ENCODE measurements at regions not wholly inside any gene's neighbourhood (a gene's known extent, or its start where the extent isn't known, plus 50 kb on each side); places are given as distances from the start of the nearest gene placed in this dataset.

GRCh38 chr2:107322416-107322815 is 436.4 kb upstream of the ST6GAL2 start:
- H3K4me3 ChIP-seq (ENCODE audit: low read length) = no peak overlapping the region
- no peak overlapping the region for H3K4me2 ChIP-seq (ENCODE audit: low read length)
- H3K4me1 ChIP-seq (ENCODE audit: control insufficient read depth, low read length) = no peaks in the 10 kb centered on the region
- H3K27ac ChIP-seq (ENCODE audit: low read depth, low read length) = no peak overlapping the region
- H4K20me1 ChIP-seq (ENCODE audit: control insufficient read depth, insufficient read depth, low read depth, low read length) = no peaks in the 10 kb centered on the region
- H3K36me3 ChIP-seq (ENCODE audit: control insufficient read depth, low read length) = no peaks in the 10 kb centered on the region
- no peaks in the 10 kb centered on the region for H3F3A ChIP-seq (ENCODE audit: control insufficient read depth, insufficient read depth)
- TF ChIP-seq EZH2phosphoT487 (IDR thresholded peaks at IDR 0.05; ENCODE audit: borderline replicate concordance, low read length) = no peak
- no peak for TF ChIP-seq CTCF (IDR thresholded peaks at IDR 0.05; ENCODE audit: low read depth, low read length, poor library complexity, severe bottlenecking)
- H3K27me3 ChIP-seq (ENCODE audit: control insufficient read depth, low read length) = no peaks in the 10 kb centered on the region
- no peaks in the 10 kb centered on the region for H3K79me2 ChIP-seq (ENCODE audit: control insufficient read depth, low read length)
- H3K9me2 ChIP-seq (replicated peaks; ENCODE audit: control insufficient read depth, low read length) = no peaks in the 10 kb centered on the region
- no peaks in the 10 kb centered on the region for H3K9me3 ChIP-seq (ENCODE audit: control insufficient read depth, insufficient read depth, low read length)

GRCh38 chr2:107323946-107324565 is 438.1 kb upstream of the ST6GAL2 start:
- no peak overlapping the region for H3K4me3 ChIP-seq (ENCODE audit: low read length)
- TF ChIP-seq EZH2phosphoT487 (IDR thresholded peaks at IDR 0.05; ENCODE audit: borderline replicate concordance, low read length) (no peak), CTCF (IDR thresholded peaks at IDR 0.05; ENCODE audit: low read depth, low read length, poor library complexity, severe bottlenecking) (no peak)

GRCh38 chr2:107325981-107326786 is 440.2 kb upstream of the ST6GAL2 start:
- TF ChIP-seq EZH2phosphoT487 (IDR thresholded peaks at IDR 0.05; ENCODE audit: borderline replicate concordance, low read length) = no peak
- TF ChIP-seq CTCF (IDR thresholded peaks at IDR 0.05; ENCODE audit: low read depth, low read length, poor library complexity, severe bottlenecking) = no peak
- Histone ChIP-seq H3K9me3 (ENCODE audit: control insufficient read depth, insufficient read depth, low read length) (no peaks in the 10 kb centered on the region; the same call in 1 of the 2 replicates), H4K20me1 (ENCODE audit: control insufficient read depth, insufficient read depth, low read depth, low read length) (no peaks in the 10 kb centered on the region), H3K36me3 (ENCODE audit: control insufficient read depth, low read length) (no peaks in the 10 kb centered on the region), H3K4me2 (ENCODE audit: low read length) (no peak overlapping the region), H3K27me3 (ENCODE audit: control insufficient read depth, low read length) (no peaks in the 10 kb centered on the region), H3K4me3 (ENCODE audit: low read length) (no peak overlapping the region), H3F3A (ENCODE audit: control insufficient read depth, insufficient read depth) (no peaks in the 10 kb centered on the region), H3K9me2 (replicated peaks; ENCODE audit: control insufficient read depth, low read length) (no peaks in the 10 kb centered on the region), H3K4me1 (ENCODE audit: control insufficient read depth, low read length) (no peaks in the 10 kb centered on the region), H3K27ac (ENCODE audit: low read depth, low read length) (no peak overlapping the region), H3K79me2 (ENCODE audit: control insufficient read depth, low read length) (no peaks in the 10 kb centered on the region)

More at GRCh38 chr2:107323946-107324565, 438.1 kb upstream of the ST6GAL2 start:
- Histone ChIP-seq H3K36me3 (ENCODE audit: control insufficient read depth, low read length) (no peaks in the 10 kb centered on the region), H3K4me1 (ENCODE audit: control insufficient read depth, low read length) (no peaks in the 10 kb centered on the region), H3K4me2 (ENCODE audit: low read length) (no peak overlapping the region), H3K27me3 (ENCODE audit: control insufficient read depth, low read length) (no peaks in the 10 kb centered on the region), H3K27ac (ENCODE audit: low read depth, low read length) (no peak overlapping the region), H3K9me2 (replicated peaks; ENCODE audit: control insufficient read depth, low read length) (no peaks in the 10 kb centered on the region), H3K79me2 (ENCODE audit: control insufficient read depth, low read length) (no peaks in the 10 kb centered on the region), H3F3A (ENCODE audit: control insufficient read depth, insufficient read depth) (no peaks in the 10 kb centered on the region), H3K9me3 (ENCODE audit: control insufficient read depth, insufficient read depth, low read length) (no peaks in the 10 kb centered on the region), H4K20me1 (ENCODE audit: control insufficient read depth, insufficient read depth, low read depth, low read length) (no peaks in the 10 kb centered on the region)
